AG04450 (cell line): ENCODE measurements at regions not wholly inside any gene's neighbourhood (a gene's known extent, or its start where the extent isn't known, plus 50 kb on each side); places are given as distances from the start of the nearest gene placed in this dataset.

Experiments used
- CTCF ChIA-PET: fragments of 300-600, 350-600 bp; formaldehyde crosslinking; extraction: SDS; loops from one replicate; lab custom pipeline; 2022; ENCODE audit warnings: antibody characterized with exemption, inconsistent platforms; lab: Charles Lee
- POLR2A ChIA-PET: fragments of 350-600 bp; formaldehyde crosslinking; extraction: SDS; loops from one replicate; lab custom pipeline; 2021; ENCODE audit warnings: antibody characterized with exemption, inconsistent platforms; lab: Yijun Ruan, JAX
- DNase-seq: peaks from one replicate; pipeline ENCODE4 v3.0.0-alpha.2; 2011; ENCODE audit warnings: low read depth, low spot score
- H3K27ac ChIP-seq: one replicate; pipeline ENCODE4 v1.5.1; 2012; ENCODE audit warnings: low read depth, low read length, control low read depth
- H3K27me3 ChIP-seq: one replicate; pipeline ENCODE4 v1.6.0; 2012; ENCODE audit warnings: low read length; ENCODE audit not compliant: control insufficient read depth, insufficient read depth
- H3K4me3 ChIP-seq: 2 replicates; pipeline ENCODE4 v1.5.1; 2011; ENCODE audit warnings: mild to moderate bottlenecking, low read depth, low read length, control low read depth
- H3K9me3 ChIP-seq: 2 replicates; pipeline ENCODE4 v1.5.1; 2012; ENCODE audit warnings: low read length; ENCODE audit not compliant: control insufficient read depth, insufficient read depth
- CTCF ChIP-seq: IDR thresholded peaks from 2 replicates; pipeline ENCODE4 v1.5.1; 2011; ENCODE audit warnings: low read depth, low read length, control low read depth, inconsistent platforms

- no peak for TF ChIP-seq CTCF
- DNase-seq, result no peak
- Histone ChIP-seq H3K4me3 (no peak overlapping the region), H3K27ac (no peak overlapping the region), H3K9me3 (peaks cover 9% of the 10 kb centered on the region), H3K27me3 (no peaks in the 10 kb centered on the region)
- ChIA-PET POLR2A (no interaction called here), CTCF (no interaction called here)
Measured at GRCh38 chr2:22579341-22579740, 805.6 kb upstream of the KLHL29 start.

- TF ChIP-seq CTCF, result no peak
- Histone ChIP-seq H3K27me3 (no peaks in the 10 kb centered on the region), H3K27ac (no peak overlapping the region), H3K4me3 (no peak overlapping the region), H3K9me3 (peaks cover 9% of the 10 kb centered on the region)
- ChIA-PET POLR2A (no interaction called here), CTCF (no interaction called here)
- no peak for DNase-seq
Measured at GRCh38 chr2:22582107-22582506, 802.9 kb upstream of the KLHL29 start.

- CTCF ChIA-PET, result no interaction called here
- H3K4me3 ChIP-seq, result no peak overlapping the region
- no peak for DNase-seq
- H3K27me3 ChIP-seq, result no peaks in the 10 kb centered on the region
- no peak for TF ChIP-seq CTCF
- H3K27ac ChIP-seq, result no peak overlapping the region
- H3K9me3 ChIP-seq, result peaks cover 10% of the 10 kb centered on the region
- POLR2A ChIA-PET, result no interaction called here
Measured at GRCh38 chr2:22596306-22596705, 788.7 kb upstream of the KLHL29 start.

GRCh38 chr2:22600156-22600555, 784.8 kb upstream of the KLHL29 start:
- Histone ChIP-seq H3K27ac (no peak overlapping the region), H3K4me3 (no peak overlapping the region), H3K27me3 (no peaks in the 10 kb centered on the region), H3K9me3 (peaks cover 13% of the 10 kb centered on the region)
- TF ChIP-seq CTCF, result no peak
- ChIA-PET POLR2A (no interaction called here), CTCF (no interaction called here)
- DNase-seq, result no peak

GRCh38 chr2:22600999-22601398, 784.0 kb upstream of the KLHL29 start:
- H3K9me3 ChIP-seq, result peaks cover 20% of the 10 kb centered on the region
- H3K27ac ChIP-seq, result no peak overlapping the region
- ChIA-PET POLR2A (no interaction called here), CTCF (no interaction called here)
- no peak for DNase-seq
- no peak overlapping the region for H3K4me3 ChIP-seq
- no peaks in the 10 kb centered on the region for H3K27me3 ChIP-seq
- TF ChIP-seq CTCF, result no peak
